ENCODE measurements at regions not wholly inside any gene's neighbourhood (a gene's known extent, or its start where the extent isn't known, plus 50 kb on each side); places are given as distances from the start of the nearest gene placed in this dataset.

DNA sequence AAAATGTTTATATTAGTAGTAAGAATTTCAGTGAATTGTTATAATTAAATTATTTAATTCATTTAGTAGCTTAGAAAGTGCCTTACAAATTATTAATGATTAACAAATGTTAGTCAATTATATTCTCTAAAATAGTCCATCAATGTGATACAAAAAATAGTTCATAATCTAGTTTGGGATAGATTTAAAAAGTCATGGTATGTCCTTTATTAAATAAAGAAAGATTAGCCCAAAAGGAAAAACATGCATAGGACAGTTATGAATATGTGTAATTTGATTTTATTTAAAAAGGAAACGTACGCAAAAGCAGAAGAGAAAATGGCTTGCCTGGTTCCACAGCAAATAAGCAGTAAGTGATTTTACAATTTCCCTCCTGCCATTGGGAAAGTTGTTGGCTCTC lies 768.5 kb downstream of the TRIB2 start:
- Mint-ChIP-seq H3K27ac (no peak overlapping the region), H3K36me3 (ENCODE audit: low read depth) (no peaks in the 10 kb centered on the region), H3K4me3 (no peak overlapping the region), H3K4me1 (peaks cover 4% of the 10 kb centered on the region; the same call in 1 of the 3 replicates), H3K9me3 (no peaks in the 10 kb centered on the region), H3K27me3 (ENCODE audit: insufficient read depth, low read depth, poor library complexity) (no peaks in the 10 kb centered on the region)
- H3K4me3 ChIP-seq = no peak overlapping the region
- TF ChIP-seq POLR2AphosphoS5 (IDR thresholded peaks at IDR 0.05; ENCODE audit: low read depth) (no peak), EZH2 (IDR thresholded peaks at IDR 0.05; ENCODE audit: low read depth, unreplicated experiment) (no peak), EZH2phosphoT487 (IDR thresholded peaks at IDR 0.05; ENCODE audit: unreplicated experiment) (no peak), STAT1 (IDR thresholded peaks at IDR 0.05; ENCODE audit: unreplicated experiment) (no peak), ZNF114 (CRISPR knock-in tag; IDR thresholded peaks at IDR 0.05) (no peak), CREB1 (CRISPR knock-in tag; IDR thresholded peaks at IDR 0.05; ENCODE audit: low read depth) (no peak), NANOG (IDR thresholded peaks at IDR 0.05; ENCODE audit: borderline replicate concordance) (no peak), ZNF331 (CRISPR knock-in tag; IDR thresholded peaks at IDR 0.05; ENCODE audit: low read depth) (no peak), JUNB (IDR thresholded peaks at IDR 0.05; ENCODE audit: unreplicated experiment) (no peak)
- TF ChIP-seq, protein P1, sequence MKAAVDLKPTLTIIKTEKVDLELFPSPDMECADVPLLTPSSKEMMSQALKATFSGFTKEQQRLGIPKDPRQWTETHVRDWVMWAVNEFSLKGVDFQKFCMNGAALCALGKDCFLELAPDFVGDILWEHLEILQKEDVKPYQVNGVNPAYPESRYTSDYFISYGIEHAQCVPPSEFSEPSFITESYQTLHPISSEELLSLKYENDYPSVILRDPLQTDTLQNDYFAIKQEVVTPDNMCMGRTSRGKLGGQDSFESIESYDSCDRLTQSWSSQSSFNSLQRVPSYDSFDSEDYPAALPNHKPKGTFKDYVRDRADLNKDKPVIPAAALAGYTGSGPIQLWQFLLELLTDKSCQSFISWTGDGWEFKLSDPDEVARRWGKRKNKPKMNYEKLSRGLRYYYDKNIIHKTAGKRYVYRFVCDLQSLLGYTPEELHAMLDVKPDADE (IDR thresholded peaks at IDR 0.05) = no peak
- TF ChIP-seq, protein P2, sequence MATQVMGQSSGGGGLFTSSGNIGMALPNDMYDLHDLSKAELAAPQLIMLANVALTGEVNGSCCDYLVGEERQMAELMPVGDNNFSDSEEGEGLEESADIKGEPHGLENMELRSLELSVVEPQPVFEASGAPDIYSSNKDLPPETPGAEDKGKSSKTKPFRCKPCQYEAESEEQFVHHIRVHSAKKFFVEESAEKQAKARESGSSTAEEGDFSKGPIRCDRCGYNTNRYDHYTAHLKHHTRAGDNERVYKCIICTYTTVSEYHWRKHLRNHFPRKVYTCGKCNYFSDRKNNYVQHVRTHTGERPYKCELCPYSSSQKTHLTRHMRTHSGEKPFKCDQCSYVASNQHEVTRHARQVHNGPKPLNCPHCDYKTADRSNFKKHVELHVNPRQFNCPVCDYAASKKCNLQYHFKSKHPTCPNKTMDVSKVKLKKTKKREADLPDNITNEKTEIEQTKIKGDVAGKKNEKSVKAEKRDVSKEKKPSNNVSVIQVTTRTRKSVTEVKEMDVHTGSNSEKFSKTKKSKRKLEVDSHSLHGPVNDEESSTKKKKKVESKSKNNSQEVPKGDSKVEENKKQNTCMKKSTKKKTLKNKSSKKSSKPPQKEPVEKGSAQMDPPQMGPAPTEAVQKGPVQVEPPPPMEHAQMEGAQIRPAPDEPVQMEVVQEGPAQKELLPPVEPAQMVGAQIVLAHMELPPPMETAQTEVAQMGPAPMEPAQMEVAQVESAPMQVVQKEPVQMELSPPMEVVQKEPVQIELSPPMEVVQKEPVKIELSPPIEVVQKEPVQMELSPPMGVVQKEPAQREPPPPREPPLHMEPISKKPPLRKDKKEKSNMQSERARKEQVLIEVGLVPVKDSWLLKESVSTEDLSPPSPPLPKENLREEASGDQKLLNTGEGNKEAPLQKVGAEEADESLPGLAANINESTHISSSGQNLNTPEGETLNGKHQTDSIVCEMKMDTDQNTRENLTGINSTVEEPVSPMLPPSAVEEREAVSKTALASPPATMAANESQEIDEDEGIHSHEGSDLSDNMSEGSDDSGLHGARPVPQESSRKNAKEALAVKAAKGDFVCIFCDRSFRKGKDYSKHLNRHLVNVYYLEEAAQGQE (IDR thresholded peaks at IDR 0.05; ENCODE audit: unreplicated experiment) = no peak
- TF ChIP-seq, protein P3, sequence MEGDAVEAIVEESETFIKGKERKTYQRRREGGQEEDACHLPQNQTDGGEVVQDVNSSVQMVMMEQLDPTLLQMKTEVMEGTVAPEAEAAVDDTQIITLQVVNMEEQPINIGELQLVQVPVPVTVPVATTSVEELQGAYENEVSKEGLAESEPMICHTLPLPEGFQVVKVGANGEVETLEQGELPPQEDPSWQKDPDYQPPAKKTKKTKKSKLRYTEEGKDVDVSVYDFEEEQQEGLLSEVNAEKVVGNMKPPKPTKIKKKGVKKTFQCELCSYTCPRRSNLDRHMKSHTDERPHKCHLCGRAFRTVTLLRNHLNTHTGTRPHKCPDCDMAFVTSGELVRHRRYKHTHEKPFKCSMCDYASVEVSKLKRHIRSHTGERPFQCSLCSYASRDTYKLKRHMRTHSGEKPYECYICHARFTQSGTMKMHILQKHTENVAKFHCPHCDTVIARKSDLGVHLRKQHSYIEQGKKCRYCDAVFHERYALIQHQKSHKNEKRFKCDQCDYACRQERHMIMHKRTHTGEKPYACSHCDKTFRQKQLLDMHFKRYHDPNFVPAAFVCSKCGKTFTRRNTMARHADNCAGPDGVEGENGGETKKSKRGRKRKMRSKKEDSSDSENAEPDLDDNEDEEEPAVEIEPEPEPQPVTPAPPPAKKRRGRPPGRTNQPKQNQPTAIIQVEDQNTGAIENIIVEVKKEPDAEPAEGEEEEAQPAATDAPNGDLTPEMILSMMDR (conservative IDR thresholded peaks at IDR 0.05; ENCODE audit: low read depth in 2 of 2) = no peak
- TF ChIP-seq, protein P4, sequence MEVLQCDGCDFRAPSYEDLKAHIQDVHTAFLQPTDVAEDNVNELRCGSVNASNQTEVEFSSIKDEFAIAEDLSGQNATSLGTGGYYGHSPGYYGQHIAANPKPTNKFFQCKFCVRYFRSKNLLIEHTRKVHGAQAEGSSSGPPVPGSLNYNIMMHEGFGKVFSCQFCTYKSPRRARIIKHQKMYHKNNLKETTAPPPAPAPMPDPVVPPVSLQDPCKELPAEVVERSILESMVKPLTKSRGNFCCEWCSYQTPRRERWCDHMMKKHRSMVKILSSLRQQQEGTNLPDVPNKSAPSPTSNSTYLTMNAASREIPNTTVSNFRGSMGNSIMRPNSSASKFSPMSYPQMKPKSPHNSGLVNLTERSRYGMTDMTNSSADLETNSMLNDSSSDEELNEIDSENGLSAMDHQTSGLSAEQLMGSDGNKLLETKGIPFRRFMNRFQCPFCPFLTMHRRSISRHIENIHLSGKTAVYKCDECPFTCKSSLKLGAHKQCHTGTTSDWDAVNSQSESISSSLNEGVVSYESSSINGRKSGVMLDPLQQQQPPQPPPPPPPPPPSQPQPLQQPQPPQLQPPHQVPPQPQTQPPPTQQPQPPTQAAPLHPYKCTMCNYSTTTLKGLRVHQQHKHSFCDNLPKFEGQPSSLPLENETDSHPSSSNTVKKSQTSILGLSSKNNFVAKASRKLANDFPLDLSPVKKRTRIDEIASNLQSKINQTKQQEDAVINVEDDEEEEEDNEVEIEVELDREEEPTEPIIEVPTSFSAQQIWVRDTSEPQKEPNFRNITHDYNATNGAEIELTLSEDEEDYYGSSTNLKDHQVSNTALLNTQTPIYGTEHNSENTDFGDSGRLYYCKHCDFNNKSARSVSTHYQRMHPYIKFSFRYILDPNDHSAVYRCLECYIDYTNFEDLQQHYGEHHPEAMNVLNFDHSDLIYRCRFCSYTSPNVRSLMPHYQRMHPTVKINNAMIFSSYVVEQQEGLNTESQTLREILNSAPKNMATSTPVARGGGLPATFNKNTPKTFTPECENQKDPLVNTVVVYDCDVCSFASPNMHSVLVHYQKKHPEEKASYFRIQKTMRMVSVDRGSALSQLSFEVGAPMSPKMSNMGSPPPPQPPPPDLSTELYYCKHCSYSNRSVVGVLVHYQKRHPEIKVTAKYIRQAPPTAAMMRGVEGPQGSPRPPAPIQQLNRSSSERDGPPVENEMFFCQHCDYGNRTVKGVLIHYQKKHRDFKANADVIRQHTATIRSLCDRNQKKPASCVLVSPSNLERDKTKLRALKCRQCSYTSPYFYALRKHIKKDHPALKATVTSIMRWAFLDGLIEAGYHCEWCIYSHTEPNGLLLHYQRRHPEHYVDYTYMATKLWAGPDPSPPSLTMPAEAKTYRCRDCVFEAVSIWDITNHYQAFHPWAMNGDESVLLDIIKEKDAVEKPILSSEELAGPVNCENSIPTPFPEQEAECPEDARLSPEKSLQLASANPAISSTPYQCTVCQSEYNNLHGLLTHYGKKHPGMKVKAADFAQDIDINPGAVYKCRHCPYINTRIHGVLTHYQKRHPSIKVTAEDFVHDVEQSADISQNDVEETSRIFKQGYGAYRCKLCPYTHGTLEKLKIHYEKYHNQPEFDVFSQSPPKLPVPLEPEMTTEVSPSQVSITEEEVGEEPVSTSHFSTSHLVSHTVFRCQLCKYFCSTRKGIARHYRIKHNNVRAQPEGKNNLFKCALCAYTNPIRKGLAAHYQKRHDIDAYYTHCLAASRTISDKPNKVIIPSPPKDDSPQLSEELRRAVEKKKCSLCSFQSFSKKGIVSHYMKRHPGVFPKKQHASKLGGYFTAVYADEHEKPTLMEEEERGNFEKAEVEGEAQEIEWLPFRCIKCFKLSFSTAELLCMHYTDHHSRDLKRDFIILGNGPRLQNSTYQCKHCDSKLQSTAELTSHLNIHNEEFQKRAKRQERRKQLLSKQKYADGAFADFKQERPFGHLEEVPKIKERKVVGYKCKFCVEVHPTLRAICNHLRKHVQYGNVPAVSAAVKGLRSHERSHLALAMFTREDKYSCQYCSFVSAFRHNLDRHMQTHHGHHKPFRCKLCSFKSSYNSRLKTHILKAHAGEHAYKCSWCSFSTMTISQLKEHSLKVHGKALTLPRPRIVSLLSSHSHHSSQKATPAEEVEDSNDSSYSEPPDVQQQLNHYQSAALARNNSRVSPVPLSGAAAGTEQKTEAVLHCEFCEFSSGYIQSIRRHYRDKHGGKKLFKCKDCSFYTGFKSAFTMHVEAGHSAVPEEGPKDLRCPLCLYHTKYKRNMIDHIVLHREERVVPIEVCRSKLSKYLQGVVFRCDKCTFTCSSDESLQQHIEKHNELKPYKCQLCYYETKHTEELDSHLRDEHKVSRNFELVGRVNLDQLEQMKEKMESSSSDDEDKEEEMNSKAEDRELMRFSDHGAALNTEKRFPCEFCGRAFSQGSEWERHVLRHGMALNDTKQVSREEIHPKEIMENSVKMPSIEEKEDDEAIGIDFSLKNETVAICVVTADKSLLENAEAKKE (CRISPR knock-in tag; IDR thresholded peaks at IDR 0.05) = no peak
- ATAC-seq = no peak
- no peaks in the 10 kb centered on the region for H3K36me3 ChIP-seq (ENCODE audit: insufficient read depth)
- H2AFZ ChIP-seq = no peak overlapping the region
- no peak overlapping the region for H3K27ac ChIP-seq (ENCODE audit: low read depth)
- no peaks in the 10 kb centered on the region for H3K9me2 ChIP-seq (ENCODE audit: insufficient read depth)
- no peaks in the 10 kb centered on the region for H4K20me1 ChIP-seq (replicated peaks; ENCODE audit: insufficient read depth)
- no peak overlapping the region for H3K4me2 ChIP-seq
- H3K4me1 ChIP-seq (ENCODE audit: insufficient read depth) = no peaks in the 10 kb centered on the region; the same call in 1 of the 2 replicates
- DNase-seq (ENCODE audit: low spot score) = no peak
- H3K79me2 ChIP-seq (replicated peaks; ENCODE audit: insufficient read depth) = no peaks in the 10 kb centered on the region
- no peaks in the 10 kb centered on the region for H3K27me3 ChIP-seq (ENCODE audit: insufficient read depth)
- no peaks in the 10 kb centered on the region for H3F3A ChIP-seq (replicated peaks; ENCODE audit: low read depth)
